ENCODE measurements at regions not wholly inside any gene's neighbourhood (a gene's known extent, or its start where the extent isn't known, plus 50 kb on each side); places are given as distances from the start of the nearest gene placed in this dataset.

GRCh38 chr1:168442931-168443330, 100.9 kb downstream of the XCL2 start:
- no peak for TF ChIP-seq ZFX (IDR thresholded peaks at IDR 0.05)
- no peak for TF ChIP-seq CTCF (conservative IDR thresholded peaks at IDR 0.05)

DNA sequence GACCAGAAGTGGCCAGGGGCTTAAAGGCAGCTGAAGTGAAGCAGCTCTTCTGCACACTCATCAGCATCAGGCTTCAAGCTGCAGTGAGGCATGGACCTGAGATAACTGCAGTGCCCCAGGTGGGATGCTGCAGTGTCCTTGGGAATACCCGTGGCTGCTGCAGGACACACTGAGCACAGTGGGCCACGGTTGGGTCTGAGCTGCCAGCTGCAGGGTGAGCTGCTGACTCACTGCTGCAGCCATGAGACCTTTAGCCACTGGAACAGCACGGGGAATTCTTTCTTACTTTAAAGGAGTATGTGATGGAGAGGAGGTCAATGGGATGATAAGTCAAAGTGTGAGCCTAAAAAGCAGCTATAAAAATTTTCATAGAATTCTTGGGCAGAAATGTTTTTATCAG, 102.1 kb downstream of the XCL2 start:
- H3K27ac ChIP-seq = no peak overlapping the region
- TF ChIP-seq ZFX (IDR thresholded peaks at IDR 0.05) = no peak
- no peak for TF ChIP-seq CTCF (conservative IDR thresholded peaks at IDR 0.05)

More at GRCh38 chr1:168442931-168443330, 100.9 kb downstream of the XCL2 start:
- H3K27ac ChIP-seq = no peak overlapping the region

GRCh38 chr1:168439456-168440375, 104.1 kb downstream of the XCL2 start:
- TF ChIP-seq CTCF (conservative IDR thresholded peaks at IDR 0.05) = peak; percentile 90
- no peak for TF ChIP-seq ZFX (IDR thresholded peaks at IDR 0.05)
- no peak overlapping the region for H3K27ac ChIP-seq

GRCh38 chr1:168438626-168439025, 105.2 kb downstream of the XCL2 start:
- H3K27ac ChIP-seq = no peak overlapping the region
- TF ChIP-seq CTCF (conservative IDR thresholded peaks at IDR 0.05) (no peak), ZFX (IDR thresholded peaks at IDR 0.05) (no peak)

DNA sequence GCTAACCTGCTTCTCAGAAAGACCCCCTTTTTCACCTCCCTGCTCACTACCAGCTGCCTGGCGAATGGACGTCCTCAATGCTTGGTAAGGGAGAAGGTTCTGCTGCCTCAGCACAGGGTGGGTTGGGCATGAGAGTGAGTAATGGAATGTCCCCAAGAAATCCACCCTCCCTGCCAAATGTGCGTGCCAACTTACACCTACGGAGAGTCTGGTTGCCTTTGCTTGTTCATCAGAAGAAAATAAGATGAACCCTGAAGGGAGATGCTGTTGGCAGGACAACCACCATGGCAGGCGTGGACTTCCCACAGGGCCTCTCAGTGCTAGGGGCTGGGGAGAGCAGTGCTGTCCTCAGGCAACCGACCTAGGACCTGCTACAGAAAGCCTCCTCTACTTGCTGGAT, 106.0 kb downstream of the XCL2 start:
- TF ChIP-seq CTCF (conservative IDR thresholded peaks at IDR 0.05) (no peak), ZFX (IDR thresholded peaks at IDR 0.05) (no peak)
- H3K27ac ChIP-seq = no peak overlapping the region

GRCh38 chr1:168435439-168435838, 108.4 kb downstream of the XCL2 start:
- TF ChIP-seq CTCF (conservative IDR thresholded peaks at IDR 0.05) (no peak), ZFX (IDR thresholded peaks at IDR 0.05) (no peak)
- no peak overlapping the region for H3K27ac ChIP-seq

DNA sequence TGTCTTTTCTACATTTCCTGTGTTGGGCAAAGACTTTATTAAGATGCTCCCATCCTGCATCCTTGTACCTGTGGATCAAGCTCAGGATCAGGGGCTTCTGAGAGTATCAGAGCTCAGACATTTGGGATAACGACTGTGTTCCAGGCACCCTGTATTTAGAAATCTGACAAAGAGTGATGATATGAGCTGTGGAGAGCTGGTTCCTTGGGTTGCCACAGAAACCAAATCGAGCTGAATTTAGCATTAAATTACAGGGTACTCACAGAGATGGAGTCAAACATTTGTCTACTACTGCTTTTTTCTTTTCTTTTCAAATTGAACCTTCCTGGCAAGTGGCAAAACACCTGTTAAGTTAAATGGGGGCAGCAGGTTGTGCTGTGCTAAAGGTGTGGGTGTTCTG, 110.6 kb downstream of the XCL2 start:
- TF ChIP-seq ZFX (IDR thresholded peaks at IDR 0.05) = no peak
- no peak for TF ChIP-seq CTCF (conservative IDR thresholded peaks at IDR 0.05)
- H3K27ac ChIP-seq = no peak overlapping the region

Data from C4-2B (cell line).